ENCODE measurements at regions not wholly inside any gene's neighbourhood (a gene's known extent, or its start where the extent isn't known, plus 50 kb on each side); places are given as distances from the start of the nearest gene placed in this dataset.

DNA sequence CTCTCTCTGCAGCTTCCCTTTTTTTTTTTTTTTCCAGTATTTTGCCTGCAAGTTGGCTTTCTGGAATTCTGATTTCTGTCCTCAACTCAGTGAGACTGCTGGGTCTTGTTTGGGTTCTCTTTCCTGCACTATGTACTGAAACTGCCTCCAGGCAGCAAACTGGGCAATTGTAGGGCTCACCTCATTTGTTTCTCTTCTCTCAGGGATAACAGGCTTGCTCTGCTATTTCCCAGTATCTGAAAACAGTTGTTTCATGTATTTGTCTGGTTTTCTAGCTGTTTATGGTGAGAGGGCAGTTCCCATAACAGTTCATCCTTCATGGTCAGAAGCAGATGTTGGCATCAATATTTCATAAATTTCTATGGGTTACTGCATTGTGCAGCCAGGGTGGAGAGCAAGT, 206.0 kb downstream of the CYRIA start:
- Histone ChIP-seq H3K18ac (ENCODE audit: extremely low read depth, low read length) (no peak overlapping the region), H3K36me3 (ENCODE audit: control insufficient read depth in 2 of 4, insufficient read depth in 4 of 4, low read length in 3 of 4) (no peaks in the 10 kb centered on the region), H2BK20ac (ENCODE audit: low read length) (no peak overlapping the region), H2BK120ac (replicated peaks; ENCODE audit: low read depth, low read length) (no peak overlapping the region), H2BK15ac (ENCODE audit: low read length) (no peak overlapping the region), H4K5ac (ENCODE audit: insufficient read length, low read depth, low read length) (no peak overlapping the region), H3K9me3 (ENCODE audit: insufficient read depth in 2 of 2, low read depth in 1 of 2, low read length in 1 of 2) (no peaks in the 10 kb centered on the region), H3K23ac (ENCODE audit: insufficient read length) (no peak overlapping the region), H3K14ac (ENCODE audit: insufficient read length) (no peak overlapping the region), H2BK5ac (ENCODE audit: low read depth, low read length) (no peak overlapping the region), H3K4ac (replicated peaks; ENCODE audit: insufficient read length, low read depth, low read length) (no peak overlapping the region), H3K9ac (replicated peaks in 1 of 4; ENCODE audit: extremely low read depth in 1 of 4, low read depth in 3 of 4, low read length in 3 of 4) (no peak overlapping the region), H3K79me2 (ENCODE audit: control insufficient read depth in 1 of 2, insufficient read depth in 2 of 2, low read length in 2 of 2) (no peaks in the 10 kb centered on the region), H2AFZ (ENCODE audit: low read length) (no peak overlapping the region), H3K4me1 (replicated peaks in 1 of 4; ENCODE audit: control insufficient read depth in 3 of 4, insufficient read depth in 4 of 4, low read length in 3 of 4) (no peaks in the 10 kb centered on the region), H4K8ac (ENCODE audit: extremely low read depth, insufficient read depth, low read length) (no peak overlapping the region), H3K27ac (ENCODE audit: low read depth, low read length) (no peak overlapping the region), H3K56ac (replicated peaks; ENCODE audit: insufficient read length, low read depth, low read length) (no peak overlapping the region), H3K4me2 (ENCODE audit: insufficient read depth in 1 of 2, low read depth in 2 of 2, low read length in 2 of 2) (no peak overlapping the region), H3K27me3 (replicated peaks in 1 of 4; ENCODE audit: control insufficient read depth in 3 of 4, extremely low read depth in 1 of 4, insufficient read depth in 3 of 4, low read length in 3 of 4) (no peaks in the 10 kb centered on the region), H3K4me3 (ENCODE audit: extremely low read depth in 1 of 4, insufficient read depth in 2 of 4, low read depth in 3 of 4, low read length in 4 of 4) (no peak overlapping the region), H2AK5ac (ENCODE audit: low read depth, low read length) (no peak overlapping the region), H3K23me2 (ENCODE audit: low read depth, low read length) (no peaks in the 10 kb centered on the region), H2BK12ac (ENCODE audit: low read depth, low read length) (no peak overlapping the region), H4K91ac (replicated peaks; ENCODE audit: insufficient read length, low read length) (no peak overlapping the region), H4K20me1 (replicated peaks in 1 of 2; ENCODE audit: control insufficient read depth in 1 of 2, insufficient read depth in 2 of 2, low read length in 2 of 2) (no peaks in the 10 kb centered on the region), H3K79me1 (ENCODE audit: low read depth, low read length) (no peaks in the 10 kb centered on the region)
- CTCF ChIA-PET (ENCODE audit: partially characterized antibody), result interaction anchor here (0.7 to 1.3 kb wide), 2 partner anchors 177 to 662 kb away, joined by 3 read pairs; no protein-coding TSS in a partner anchor
- FAIRE-seq (no peak), DNase-seq (ENCODE audit: low read depth in 1 of 2, low spot score in 2 of 2) (no peak)
- no peak for TF ChIP-seq SUZ12 (IDR thresholded peaks at IDR 0.05; ENCODE audit: low read length)
- no peak for TF ChIP-seq SIX5 (IDR thresholded peaks at IDR 0.05; ENCODE audit: low read depth, low read length)
- TF ChIP-seq POLR2AphosphoS5 (IDR thresholded peaks at IDR 0.05; ENCODE audit: low read depth, low read length), result no peak
- no peak for TF ChIP-seq ASH2L (IDR thresholded peaks at IDR 0.05; ENCODE audit: low read length)
- POLR2A ChIA-PET (ENCODE audit: partially characterized antibody), result no interaction called here

Measured in H1 (cell line).